MM.1S (cell line): ENCODE measurements at regions not wholly inside any gene's neighbourhood (a gene's known extent, or its start where the extent isn't known, plus 50 kb on each side); places are given as distances from the start of the nearest gene placed in this dataset.

Experiments
- EZH2 ChIP-seq: fragments of 300-600 bp; sonication (generic); optimal IDR thresholded peaks from 2 replicates; pipeline ENCODE3; 2017; ENCODE audit warnings: low read depth, mild to moderate bottlenecking, antibody characterized with exemption, low read length, mixed read lengths
- TF ChIP-seq, protein P1 (sequence below): fragments of 300-600 bp; sonication (generic); IDR thresholded peaks from 2 replicates; pipeline ENCODE4 v1.5.1; 2016; ENCODE audit warnings: antibody characterized with exemption, low read length, mixed read lengths

DNA sequence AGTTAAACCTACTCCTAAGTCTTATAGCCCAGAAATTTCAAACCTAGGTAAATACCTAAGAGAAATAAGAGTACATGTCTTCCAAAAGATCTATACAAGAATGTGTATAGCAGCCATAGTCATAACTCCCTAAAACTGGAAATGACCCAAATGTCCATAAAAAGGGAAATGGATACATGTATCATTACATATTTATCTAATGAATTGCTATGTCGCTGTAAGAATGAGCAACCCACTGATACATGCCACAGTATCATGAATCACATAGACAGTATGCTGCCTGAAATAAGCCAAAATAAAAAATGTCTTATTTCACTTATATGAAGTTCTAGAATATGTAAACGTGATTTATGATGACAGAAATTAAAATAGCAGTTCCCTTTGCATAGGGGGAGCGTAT lies 679.5 kb downstream of the MAFB start:
- TF ChIP-seq, protein P1, sequence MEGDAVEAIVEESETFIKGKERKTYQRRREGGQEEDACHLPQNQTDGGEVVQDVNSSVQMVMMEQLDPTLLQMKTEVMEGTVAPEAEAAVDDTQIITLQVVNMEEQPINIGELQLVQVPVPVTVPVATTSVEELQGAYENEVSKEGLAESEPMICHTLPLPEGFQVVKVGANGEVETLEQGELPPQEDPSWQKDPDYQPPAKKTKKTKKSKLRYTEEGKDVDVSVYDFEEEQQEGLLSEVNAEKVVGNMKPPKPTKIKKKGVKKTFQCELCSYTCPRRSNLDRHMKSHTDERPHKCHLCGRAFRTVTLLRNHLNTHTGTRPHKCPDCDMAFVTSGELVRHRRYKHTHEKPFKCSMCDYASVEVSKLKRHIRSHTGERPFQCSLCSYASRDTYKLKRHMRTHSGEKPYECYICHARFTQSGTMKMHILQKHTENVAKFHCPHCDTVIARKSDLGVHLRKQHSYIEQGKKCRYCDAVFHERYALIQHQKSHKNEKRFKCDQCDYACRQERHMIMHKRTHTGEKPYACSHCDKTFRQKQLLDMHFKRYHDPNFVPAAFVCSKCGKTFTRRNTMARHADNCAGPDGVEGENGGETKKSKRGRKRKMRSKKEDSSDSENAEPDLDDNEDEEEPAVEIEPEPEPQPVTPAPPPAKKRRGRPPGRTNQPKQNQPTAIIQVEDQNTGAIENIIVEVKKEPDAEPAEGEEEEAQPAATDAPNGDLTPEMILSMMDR = no peak
- no peak for TF ChIP-seq EZH2
